OCI-LY1 (cell line): ENCODE measurements at regions not wholly inside any gene's neighbourhood (a gene's known extent, or its start where the extent isn't known, plus 50 kb on each side); places are given as distances from the start of the nearest gene placed in this dataset.

Experiments used
- H2AFZ ChIP-seq: fragments of 200-600 bp; sonication (generic), shearing (Covaris generic); 2 replicates; pipeline ENCODE4 v1.6.0; 2014; ENCODE audit warnings: antibody characterized with exemption, mild to moderate bottlenecking, low read length
- H3F3A ChIP-seq: fragments of 200-600 bp; sonication (generic), shearing (Covaris generic); 2 replicates; pipeline ENCODE4 v1.6.0; 2014; ENCODE audit warnings: mild to moderate bottlenecking, antibody characterized with exemption, low read length, moderate library complexity; ENCODE audit not compliant: insufficient read depth
- H3K27ac ChIP-seq: fragments of 200-600 bp; sonication (generic); 2 replicates; pipeline ENCODE4 v1.5.1; 2014; ENCODE audit warnings: low read length, mixed run types, mild to moderate bottlenecking, low read depth; ENCODE audit not compliant: poor library complexity, severe bottlenecking
- H3K27me3 ChIP-seq: fragments of 200-600 bp; sonication (generic); 2 replicates; pipeline ENCODE4 v1.6.0; 2014; ENCODE audit warnings: antibody characterized with exemption, mild to moderate bottlenecking, low read length, moderate library complexity; ENCODE audit not compliant: insufficient read depth
- H3K36me3 ChIP-seq: fragments of 200-600 bp; sonication (generic); 2 replicates; pipeline ENCODE4 v1.6.1; 2014; ENCODE audit warnings: mild to moderate bottlenecking, antibody characterized with exemption, low read length, moderate library complexity, mixed read lengths; ENCODE audit not compliant: insufficient read depth
- H3K4me1 ChIP-seq: fragments of 200-600 bp; sonication (generic); 2 replicates; pipeline ENCODE4 v1.5.1; 2014; ENCODE audit warnings: mild to moderate bottlenecking, low read length, moderate library complexity; ENCODE audit not compliant: insufficient read depth, severe bottlenecking
- H3K4me2 ChIP-seq: fragments of 200-600 bp; sonication (generic), shearing (Covaris generic); 2 replicates; pipeline ENCODE4 v1.6.1; 2014; ENCODE audit warnings: low read length
- H3K4me3 ChIP-seq: fragments of 200-600 bp; sonication (generic); 2 replicates; pipeline ENCODE4 v1.5.1; 2014; ENCODE audit warnings: low read length, low read depth, mild to moderate bottlenecking, mixed read lengths; ENCODE audit not compliant: poor library complexity, severe bottlenecking
- H3K79me2 ChIP-seq: fragments of 200-600 bp; shearing (Covaris generic); 2 replicates; pipeline ENCODE4 v1.6.1; 2016; ENCODE audit warnings: mixed run types, low read length, mixed read lengths; ENCODE audit not compliant: insufficient read depth
- H3K9ac ChIP-seq: fragments of 200-600 bp; sonication (generic), shearing (Covaris generic); 2 replicates; pipeline ENCODE4 v1.6.1; 2014; ENCODE audit warnings: mild to moderate bottlenecking, low read length, mixed read lengths
- H3K9me2 ChIP-seq: fragments of 200-600 bp; sonication (generic), shearing (Covaris generic); 2 replicates; pipeline ENCODE4 v1.6.1; 2014; ENCODE audit warnings: low read depth, mild to moderate bottlenecking, low read length, mixed read lengths
- H3K9me3 ChIP-seq: fragments of 200-600 bp; shearing (Covaris generic); 2 replicates; pipeline ENCODE4 v1.6.1; 2014; ENCODE audit warnings: low read length, mixed read lengths
- H4K20me1 ChIP-seq: fragments of 200-600 bp; sonication (generic), shearing (Covaris generic); 2 replicates; pipeline ENCODE4 v1.6.0; 2016; ENCODE audit warnings: mild to moderate bottlenecking, low read length; ENCODE audit not compliant: insufficient read depth
- EZH2 ChIP-seq: fragments of 200-600 bp; sonication (generic), shearing (Covaris generic); IDR thresholded peaks from 2 replicates; pipeline ENCODE4 v1.8.0; 2017; ENCODE audit warnings: borderline replicate concordance, mixed run types, mild to moderate bottlenecking, antibody characterized with exemption, low read length, moderate library complexity, mixed read lengths
- TF ChIP-seq, protein P1 (sequence below): fragments of 200-600 bp; sonication (generic), shearing (Covaris generic); IDR thresholded peaks from 2 replicates; pipeline ENCODE4 v1.5.1; 2017; ENCODE audit warnings: mild to moderate bottlenecking, antibody characterized with exemption, low read length, moderate library complexity, mixed read lengths

GRCh38 chr4:43435291-43435690 lies 542.8 kb downstream of the GRXCR1 start:
- H3K4me1 ChIP-seq: no peaks in the 10 kb centered on the region
- H3K9me3 ChIP-seq: peaks cover 3% of the 10 kb centered on the region; the same call in 1 of the 2 replicates
- no peak overlapping the region for H3K4me2 ChIP-seq
- no peaks in the 10 kb centered on the region for H3K27me3 ChIP-seq
- H3K27ac ChIP-seq: no peak overlapping the region
- no peak overlapping the region for H3K4me3 ChIP-seq
- H3K9ac ChIP-seq: no peak overlapping the region
- no peaks in the 10 kb centered on the region for H3K9me2 ChIP-seq
- H4K20me1 ChIP-seq: no peaks in the 10 kb centered on the region
- no peak overlapping the region for H2AFZ ChIP-seq
- H3K36me3 ChIP-seq: no peaks in the 10 kb centered on the region
- no peaks in the 10 kb centered on the region for H3K79me2 ChIP-seq
- TF ChIP-seq EZH2: no peak
- TF ChIP-seq, protein P1, sequence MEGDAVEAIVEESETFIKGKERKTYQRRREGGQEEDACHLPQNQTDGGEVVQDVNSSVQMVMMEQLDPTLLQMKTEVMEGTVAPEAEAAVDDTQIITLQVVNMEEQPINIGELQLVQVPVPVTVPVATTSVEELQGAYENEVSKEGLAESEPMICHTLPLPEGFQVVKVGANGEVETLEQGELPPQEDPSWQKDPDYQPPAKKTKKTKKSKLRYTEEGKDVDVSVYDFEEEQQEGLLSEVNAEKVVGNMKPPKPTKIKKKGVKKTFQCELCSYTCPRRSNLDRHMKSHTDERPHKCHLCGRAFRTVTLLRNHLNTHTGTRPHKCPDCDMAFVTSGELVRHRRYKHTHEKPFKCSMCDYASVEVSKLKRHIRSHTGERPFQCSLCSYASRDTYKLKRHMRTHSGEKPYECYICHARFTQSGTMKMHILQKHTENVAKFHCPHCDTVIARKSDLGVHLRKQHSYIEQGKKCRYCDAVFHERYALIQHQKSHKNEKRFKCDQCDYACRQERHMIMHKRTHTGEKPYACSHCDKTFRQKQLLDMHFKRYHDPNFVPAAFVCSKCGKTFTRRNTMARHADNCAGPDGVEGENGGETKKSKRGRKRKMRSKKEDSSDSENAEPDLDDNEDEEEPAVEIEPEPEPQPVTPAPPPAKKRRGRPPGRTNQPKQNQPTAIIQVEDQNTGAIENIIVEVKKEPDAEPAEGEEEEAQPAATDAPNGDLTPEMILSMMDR: no peak
- H3F3A ChIP-seq: no peaks in the 10 kb centered on the region

- no peaks in the 10 kb centered on the region for H3K36me3 ChIP-seq
- no peak overlapping the region for H3K4me2 ChIP-seq
- no peaks in the 10 kb centered on the region for H3K4me1 ChIP-seq
- no peak overlapping the region for H2AFZ ChIP-seq
- no peaks in the 10 kb centered on the region for H3K9me3 ChIP-seq
- no peaks in the 10 kb centered on the region for H3K27me3 ChIP-seq
- H3K4me3 ChIP-seq: no peak overlapping the region
- H3F3A ChIP-seq: no peaks in the 10 kb centered on the region
- H3K79me2 ChIP-seq: no peaks in the 10 kb centered on the region
- no peak overlapping the region for H3K9ac ChIP-seq
- no peaks in the 10 kb centered on the region for H3K9me2 ChIP-seq
- no peak overlapping the region for H3K27ac ChIP-seq
- TF ChIP-seq, protein P1: no peak
- TF ChIP-seq EZH2: no peak
- no peaks in the 10 kb centered on the region for H4K20me1 ChIP-seq
Observed at GRCh38 chr4:43452948-43453347, 560.4 kb downstream of the GRXCR1 start.

- H3K36me3 ChIP-seq: no peaks in the 10 kb centered on the region
- H2AFZ ChIP-seq: no peak overlapping the region
- no peaks in the 10 kb centered on the region for H3K79me2 ChIP-seq
- no peaks in the 10 kb centered on the region for H4K20me1 ChIP-seq
- H3K9me3 ChIP-seq: no peaks in the 10 kb centered on the region
- no peaks in the 10 kb centered on the region for H3K4me1 ChIP-seq
- H3K9ac ChIP-seq: no peak overlapping the region
- no peaks in the 10 kb centered on the region for H3K27me3 ChIP-seq
- no peak overlapping the region for H3K4me2 ChIP-seq
- TF ChIP-seq, protein P1: no peak
- TF ChIP-seq EZH2: no peak
- H3K9me2 ChIP-seq: no peaks in the 10 kb centered on the region
- no peak overlapping the region for H3K27ac ChIP-seq
- no peaks in the 10 kb centered on the region for H3F3A ChIP-seq
- H3K4me3 ChIP-seq: no peak overlapping the region
Observed at GRCh38 chr4:43456383-43456782, 563.9 kb downstream of the GRXCR1 start.
